GM21367 (cell line): ENCODE measurements at regions not wholly inside any gene's neighbourhood (a gene's known extent, or its start where the extent isn't known, plus 50 kb on each side); places are given as distances from the start of the nearest gene placed in this dataset.
"Not testable (repeated sequence)": the region's sequence is repeated elsewhere in the genome, so short reads cannot be mapped to it uniquely, and the experiment has no call there.

Experiments used
- ATAC-seq: cut with Tn5 transposase; IDR thresholded peaks from one replicate; pipeline ENCODE4 v1.9.1; 2021; ENCODE audit not compliant: unreplicated experiment

- no peak for ATAC-seq
Observed at GRCh38 chr5:25405850-25406249, 761.1 kb upstream of the CDH10 start.

GRCh38 chr5:25399878-25400480 is 755.2 kb upstream of the CDH10 start:
- no peak for ATAC-seq

DNA sequence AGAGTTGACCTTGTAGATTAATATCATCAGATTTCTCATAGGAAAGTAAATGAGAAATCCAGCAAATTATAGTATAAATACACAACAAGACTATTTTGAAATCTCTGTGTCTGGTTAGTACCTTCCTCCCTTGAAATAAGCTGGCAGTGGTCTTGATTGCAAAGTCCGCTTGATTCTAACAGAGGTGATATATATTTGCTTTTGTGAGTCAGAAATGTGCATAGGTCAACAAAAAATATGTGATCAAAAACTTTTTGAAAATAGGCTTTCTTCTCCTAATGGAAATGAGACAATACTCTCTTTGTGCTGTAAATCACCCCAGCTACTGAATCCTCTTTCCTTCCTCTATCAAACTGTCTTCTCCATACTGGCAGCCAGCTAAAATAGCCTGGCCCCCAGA is 749.2 kb upstream of the CDH10 start:
- no peak for ATAC-seq

DNA sequence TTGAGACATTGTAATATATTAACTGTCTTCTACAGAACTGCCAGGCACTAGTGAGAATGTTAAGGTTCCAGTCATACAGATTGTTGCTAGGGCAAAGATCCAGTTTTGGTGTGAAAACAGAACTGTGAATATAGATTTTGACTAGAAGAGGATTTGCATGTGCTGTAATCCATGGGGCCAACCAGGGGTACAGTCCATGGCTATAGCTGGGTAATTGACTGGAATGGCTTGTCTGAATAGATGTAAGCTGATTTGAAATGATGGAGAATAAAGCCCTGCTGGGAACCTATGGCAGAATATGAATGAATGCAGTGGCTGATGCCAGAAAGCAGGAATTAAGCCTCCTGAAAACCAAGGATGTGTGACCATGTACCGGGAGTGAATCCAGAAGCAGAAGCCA is 748.5 kb upstream of the CDH10 start:
- no peak for ATAC-seq

- ATAC-seq, result no peak
Observed at GRCh38 chr5:25387953-25388352, 743.2 kb upstream of the CDH10 start.

DNA sequence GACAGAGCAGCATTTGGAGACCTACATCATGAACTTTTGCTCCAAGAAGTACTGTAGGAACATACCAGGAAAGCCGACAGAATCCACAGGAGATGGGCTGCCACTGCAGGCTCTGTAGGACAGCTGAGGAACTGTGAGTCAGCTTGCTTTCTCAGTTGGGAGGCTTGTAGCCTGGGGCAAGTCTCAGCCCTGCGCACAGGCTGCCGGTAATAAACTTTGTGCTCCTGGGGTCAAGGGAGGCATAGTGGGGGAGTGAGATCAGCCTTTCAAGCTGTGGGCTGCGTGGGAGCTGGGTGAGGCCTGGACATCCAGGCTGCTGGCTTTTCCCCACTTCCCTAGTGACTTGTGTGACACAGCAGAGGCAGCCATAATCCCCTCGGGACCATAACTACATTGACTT is 718.0 kb upstream of the CDH10 start:
- ATAC-seq, result no peak

DNA sequence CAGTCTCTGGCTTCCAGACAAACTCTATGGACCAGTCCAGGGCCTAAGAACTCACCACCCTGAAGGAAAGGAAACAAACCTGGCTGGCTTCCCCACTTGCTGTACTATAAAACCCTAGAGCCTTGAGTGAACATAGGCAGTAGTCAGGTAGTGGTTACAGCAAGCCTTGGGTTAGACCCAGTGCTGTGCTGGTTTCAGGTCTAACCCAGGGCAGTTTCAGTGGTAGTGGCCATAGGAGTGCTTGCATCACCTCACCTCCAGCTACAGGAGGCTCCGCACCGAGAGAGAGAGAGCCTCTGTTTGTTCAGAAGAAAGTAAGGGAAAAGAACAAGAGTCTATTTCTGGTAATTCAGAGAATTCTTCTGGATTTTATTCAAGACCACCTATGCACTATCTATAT is 714.1 kb upstream of the CDH10 start:
- ATAC-seq, result no peak

GRCh38 chr5:25357605-25358004 is 712.8 kb upstream of the CDH10 start:
- no peak for ATAC-seq

- ATAC-seq, result no peak
Observed at GRCh38 chr5:25349746-25350145, 705.0 kb upstream of the CDH10 start.

DNA sequence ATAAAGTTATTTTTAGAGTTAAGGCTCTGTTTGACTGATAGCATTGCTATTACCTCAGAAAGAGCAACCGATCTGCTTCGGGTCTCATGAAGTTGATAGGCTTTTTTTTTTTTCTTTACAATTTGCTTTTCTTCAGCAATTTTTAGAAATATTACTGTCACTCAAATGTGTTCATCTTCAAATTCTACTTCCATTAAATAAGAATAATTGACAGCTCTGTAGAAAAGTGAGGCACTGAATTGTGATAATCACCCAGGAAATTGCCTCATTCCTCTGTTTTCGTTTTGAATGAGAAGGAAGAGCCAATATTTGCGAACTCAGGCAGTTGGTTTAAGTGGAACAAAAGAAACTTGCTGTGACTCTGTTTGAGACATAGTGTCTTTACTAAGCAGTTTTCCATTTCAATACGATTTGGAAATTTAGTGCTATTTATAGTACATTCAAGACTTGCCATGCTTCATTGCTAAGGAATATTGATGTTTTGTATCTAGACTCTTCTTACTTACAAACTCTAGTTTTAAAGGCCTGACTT is 700.5 kb upstream of the CDH10 start:
- ATAC-seq, result no peak

DNA sequence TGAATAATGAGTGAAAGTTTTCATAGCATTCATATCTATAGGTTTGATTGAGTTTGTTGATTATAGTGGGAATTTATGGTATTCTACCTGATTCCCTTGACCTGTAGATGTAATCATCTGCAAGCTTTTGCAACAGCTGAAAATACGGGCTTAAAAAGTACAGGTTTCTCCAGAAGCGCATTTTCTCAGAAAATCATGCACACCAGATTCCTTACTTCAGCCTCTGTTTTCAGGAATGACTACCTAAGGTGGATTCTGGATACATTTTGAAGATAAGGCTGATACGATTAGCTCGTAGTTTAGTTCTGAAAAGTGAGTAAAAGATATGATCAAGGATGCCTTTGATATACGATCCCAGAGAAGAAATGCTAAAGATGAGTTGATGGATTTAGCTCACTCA is 694.8 kb upstream of the CDH10 start:
- no peak for ATAC-seq

- no peak for ATAC-seq
Observed at GRCh38 chr5:25334350-25334749, 689.6 kb upstream of the CDH10 start.

DNA sequence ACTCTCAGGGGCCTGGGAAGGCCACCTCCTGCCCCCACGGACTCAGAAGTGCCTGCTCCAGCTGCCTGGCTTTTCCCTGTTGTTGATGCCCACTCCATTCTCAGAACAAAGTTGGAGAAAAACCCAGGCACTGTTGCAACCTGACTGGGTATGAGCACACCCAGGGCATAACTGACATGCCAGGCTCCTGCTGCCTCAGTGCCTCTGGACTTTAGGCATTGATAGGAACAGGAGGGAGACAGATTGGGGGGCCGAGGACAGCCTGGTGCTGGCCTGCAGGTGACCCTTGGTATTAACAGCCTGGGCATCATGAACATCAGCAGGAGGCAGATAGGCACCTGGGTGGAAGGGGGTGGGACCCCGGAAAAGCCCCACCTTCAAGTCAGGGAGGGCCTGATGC is 685.9 kb upstream of the CDH10 start:
- ATAC-seq, result no peak

- ATAC-seq, result no peak
Observed at GRCh38 chr5:25327172-25327571, 682.4 kb upstream of the CDH10 start.

GRCh38 chr5:25301836-25302235 is 657.1 kb upstream of the CDH10 start:
- no peak for ATAC-seq

- no peak for ATAC-seq
Observed at GRCh38 chr5:25295067-25295466, 650.3 kb upstream of the CDH10 start.

DNA sequence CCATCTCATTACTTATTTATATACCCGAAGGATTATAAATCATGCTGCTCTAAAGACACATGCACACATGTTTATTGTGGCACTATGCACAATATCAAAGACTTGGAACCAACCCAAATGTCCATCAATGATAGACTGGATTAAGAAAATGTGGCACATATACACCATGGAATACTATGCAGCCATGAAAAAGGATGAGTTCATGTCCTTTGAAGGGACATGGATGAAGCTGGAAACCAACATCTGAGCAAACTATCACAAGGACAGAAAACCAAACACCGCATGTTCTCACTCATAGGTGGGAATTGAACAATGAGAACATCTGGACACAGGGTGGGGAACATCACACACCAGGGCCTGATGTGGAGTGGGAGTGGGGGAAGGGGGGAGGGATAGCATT is 645.0 kb upstream of the CDH10 start:
- ATAC-seq, result not testable (repeated sequence)

- no peak for ATAC-seq
Observed at GRCh38 chr5:25286319-25286718, 641.5 kb upstream of the CDH10 start.

GRCh38 chr5:25285136-25285535 is 640.4 kb upstream of the CDH10 start:
- ATAC-seq, result no peak

DNA sequence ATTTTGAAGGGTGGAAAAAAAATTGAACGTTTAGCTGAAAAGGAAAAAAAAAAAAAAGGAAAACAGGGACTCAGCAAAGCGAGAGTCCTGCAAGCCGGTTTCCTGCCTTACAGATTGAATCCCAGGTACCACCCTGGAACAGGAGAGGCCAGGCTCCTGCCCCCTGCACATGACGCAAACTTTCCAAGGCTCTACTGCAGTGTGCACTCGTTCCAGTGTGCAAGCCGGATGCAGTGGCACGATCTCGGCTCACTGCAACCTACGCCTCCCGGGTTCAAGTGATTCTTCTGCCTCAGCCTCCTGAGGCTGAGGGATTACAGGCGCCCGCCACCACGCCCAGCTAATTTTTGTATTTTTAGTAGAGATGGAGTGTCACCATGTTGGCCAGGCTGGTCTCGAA is 618.7 kb upstream of the CDH10 start:
- ATAC-seq, result not testable (repeated sequence)

DNA sequence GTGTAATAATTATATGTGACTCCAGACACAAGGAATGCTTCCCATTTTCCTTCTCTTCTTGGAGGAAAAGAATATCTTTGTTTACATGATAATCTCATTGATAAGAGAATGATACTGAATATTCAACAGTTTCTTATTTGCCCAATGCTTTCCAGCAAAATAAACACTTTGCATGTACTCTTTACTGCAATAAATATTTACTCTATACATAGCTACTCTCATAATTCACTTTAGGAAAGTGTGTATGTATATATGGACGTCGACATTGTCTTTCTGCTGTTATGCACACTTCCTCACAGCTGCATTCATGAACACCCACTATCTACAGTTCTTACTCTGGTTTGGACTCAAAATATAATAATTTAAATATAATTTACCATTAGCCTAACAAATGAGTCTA is 617.4 kb upstream of the CDH10 start:
- ATAC-seq, result no peak

DNA sequence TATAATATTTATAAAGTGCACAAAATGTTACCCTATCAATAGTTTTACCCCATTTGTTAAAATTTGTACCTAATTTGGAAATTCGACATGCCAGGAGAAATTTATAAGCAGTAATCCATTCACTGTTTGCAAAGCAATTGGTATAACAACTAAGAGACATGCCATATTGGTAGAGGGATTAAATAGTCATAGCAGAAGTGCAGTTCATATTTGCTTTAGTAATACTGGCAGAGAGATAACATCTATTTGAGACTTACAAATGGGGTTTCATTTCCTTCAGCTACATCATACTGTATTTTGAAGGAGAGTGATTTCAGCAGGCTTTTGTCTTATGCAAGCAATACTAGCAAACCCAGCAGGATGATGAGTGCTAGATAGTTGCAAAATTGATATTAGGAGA is 610.4 kb upstream of the CDH10 start:
- no peak for ATAC-seq

- no peak for ATAC-seq
Observed at GRCh38 chr5:25241981-25242380, 597.2 kb upstream of the CDH10 start.
